ENCODE measurements at regions not wholly inside any gene's neighbourhood (a gene's known extent, or its start where the extent isn't known, plus 50 kb on each side); places are given as distances from the start of the nearest gene placed in this dataset.

DNA sequence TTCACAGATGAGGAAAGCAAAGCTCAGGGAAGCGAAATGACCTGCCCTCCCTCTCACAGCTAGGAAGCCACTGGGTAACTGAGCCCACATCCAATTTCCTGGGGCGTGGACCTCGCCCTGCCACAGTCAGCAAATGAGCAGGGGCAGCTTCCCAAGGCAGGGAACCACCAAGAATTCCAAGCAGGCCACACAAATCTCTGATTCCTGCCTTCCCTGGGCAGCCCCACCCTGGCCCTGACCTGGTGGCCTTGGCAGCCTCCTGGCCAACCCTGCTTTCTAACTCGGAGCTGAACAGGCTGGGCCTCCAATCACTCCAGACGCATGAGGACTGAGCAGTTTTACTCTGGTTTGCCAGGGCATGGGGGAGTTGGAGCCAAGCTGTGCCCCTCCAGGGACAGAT, 203.7 kb upstream of the TLE3 start:
- H2BK20ac ChIP-seq (ENCODE audit: low read length) = no peak overlapping the region
- ChIA-PET CTCF (ENCODE audit: partially characterized antibody) (no interaction called here), POLR2A (ENCODE audit: partially characterized antibody) (no interaction called here)

More for the DNA sequence above, 203.7 kb upstream of the TLE3 start:
- no peak overlapping the region for H3K23ac ChIP-seq (ENCODE audit: insufficient read length)
- no peaks in the 10 kb centered on the region for H3K79me1 ChIP-seq (ENCODE audit: low read depth, low read length)
- H3K9me3 ChIP-seq (ENCODE audit: insufficient read depth in 2 of 2, low read depth in 1 of 2, low read length in 1 of 2) = peaks cover 0 to 2% of the 10 kb centered on the region in 2 experiments; a peak in 1 of 4 replicates
- no peak overlapping the region for H3K4me3 ChIP-seq (ENCODE audit: extremely low read depth in 1 of 4, insufficient read depth in 2 of 4, low read depth in 3 of 4, low read length in 4 of 4)
- H4K8ac ChIP-seq (ENCODE audit: extremely low read depth, insufficient read depth, low read length) = no peak overlapping the region
- H2BK5ac ChIP-seq (ENCODE audit: low read depth, low read length) = no peak overlapping the region; the same call in 1 of the 2 replicates
- no peak overlapping the region for H2BK120ac ChIP-seq (replicated peaks; ENCODE audit: low read depth, low read length)
- H2BK15ac ChIP-seq (ENCODE audit: low read length) = no peak overlapping the region
- H2AFZ ChIP-seq (ENCODE audit: low read length) = no peak overlapping the region
- no peak overlapping the region for H3K56ac ChIP-seq (replicated peaks; ENCODE audit: insufficient read length, low read depth, low read length)
- no peaks in the 10 kb centered on the region; a peak in 1 of 7 replicates for H3K27me3 ChIP-seq (replicated peaks in 1 of 4; ENCODE audit: control insufficient read depth in 3 of 4, extremely low read depth in 1 of 4, insufficient read depth in 3 of 4, low read length in 3 of 4)
- H3K14ac ChIP-seq (ENCODE audit: insufficient read length) = no peak overlapping the region
- no peak for FAIRE-seq
- H4K20me1 ChIP-seq (replicated peaks in 1 of 2; ENCODE audit: control insufficient read depth in 1 of 2, insufficient read depth in 2 of 2, low read length in 2 of 2) = no peaks in the 10 kb centered on the region
- H3K9ac ChIP-seq (replicated peaks in 1 of 4; ENCODE audit: extremely low read depth in 1 of 4, low read depth in 3 of 4, low read length in 3 of 4) = no peak overlapping the region
- H3K36me3 ChIP-seq (ENCODE audit: control insufficient read depth in 2 of 4, insufficient read depth in 4 of 4, low read length in 3 of 4) = no peaks in the 10 kb centered on the region
- TF ChIP-seq SIN3A (conservative IDR thresholded peaks at IDR 0.05 in 1 of 2, IDR thresholded peaks at IDR 0.05 in 1 of 2; ENCODE audit: low read depth in 1 of 2, low read length in 2 of 2) = no peak
- no peak for TF ChIP-seq POU5F1 (IDR thresholded peaks at IDR 0.05; ENCODE audit: low read depth, low read length)
- no peak for TF ChIP-seq SP4 (IDR thresholded peaks at IDR 0.05; ENCODE audit: low read length)
- TF ChIP-seq PHF8 (conservative IDR thresholded peaks at IDR 0.05; ENCODE audit: low read depth, low read length) = no peak
- no peak for TF ChIP-seq SP2 (IDR thresholded peaks at IDR 0.05; ENCODE audit: low read length)
- TF ChIP-seq RNF2 (IDR thresholded peaks at IDR 0.05; ENCODE audit: borderline replicate concordance, low read depth, low read length, missing control alignments, poor library complexity, severe bottlenecking) = no peak
- no peak for TF ChIP-seq TBP (IDR thresholded peaks at IDR 0.05; ENCODE audit: low read depth, low read length)
- TF ChIP-seq, protein P1, sequence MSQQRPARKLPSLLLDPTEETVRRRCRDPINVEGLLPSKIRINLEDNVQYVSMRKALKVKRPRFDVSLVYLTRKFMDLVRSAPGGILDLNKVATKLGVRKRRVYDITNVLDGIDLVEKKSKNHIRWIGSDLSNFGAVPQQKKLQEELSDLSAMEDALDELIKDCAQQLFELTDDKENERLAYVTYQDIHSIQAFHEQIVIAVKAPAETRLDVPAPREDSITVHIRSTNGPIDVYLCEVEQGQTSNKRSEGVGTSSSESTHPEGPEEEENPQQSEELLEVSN (IDR thresholded peaks at IDR 0.05) = no peak
- no peak for TF ChIP-seq KDM5A (IDR thresholded peaks at IDR 0.05; ENCODE audit: low read length)
- TF ChIP-seq RFX5 (IDR thresholded peaks at IDR 0.05; ENCODE audit: borderline replicate concordance, low read depth, low read length) = no peak
- no peak overlapping the region for H2AK5ac ChIP-seq (ENCODE audit: low read depth, low read length)
- no peak overlapping the region for H4K91ac ChIP-seq (replicated peaks; ENCODE audit: insufficient read length, low read length)
- H3K4ac ChIP-seq (replicated peaks; ENCODE audit: insufficient read length, low read depth, low read length) = no peak overlapping the region
- WGBS, 2 experiments (ENCODE audit: extremely low coverage in 1 of 2, insufficient coverage in 1 of 2, insufficient read length in 1 of 2, insufficient replicate concordance in 2 of 2, low coverage in 1 of 2, low lambda C conversion rate in 2 of 2, missing lambda C conversion rate in 1 of 2) = 90% methylated on average over 5 of the region's 5 CpGs; no CpG with 5 or more reads in 1 of the 2 experiments
- H2BK12ac ChIP-seq (ENCODE audit: low read depth, low read length) = no peak overlapping the region
- H3K27ac ChIP-seq (ENCODE audit: low read depth, low read length) = no peak overlapping the region
- peaks cover 16% of the 10 kb centered on the region; the same call in 1 of the 2 replicates for H3K23me2 ChIP-seq (ENCODE audit: low read depth, low read length)
- no peak overlapping the region; the same call in 1 of the 2 replicates for H3K18ac ChIP-seq (ENCODE audit: extremely low read depth, low read length)
- no peaks in the 10 kb centered on the region for H3K4me1 ChIP-seq (replicated peaks in 1 of 4; ENCODE audit: control insufficient read depth in 3 of 4, insufficient read depth in 4 of 4, low read length in 3 of 4)
- H3K79me2 ChIP-seq (ENCODE audit: control insufficient read depth in 1 of 2, insufficient read depth in 2 of 2, low read length in 2 of 2) = no peaks in the 10 kb centered on the region
- DNase-seq (ENCODE audit: low read depth in 1 of 2, low spot score in 2 of 2) = no peak
- no peak overlapping the region for H3K4me2 ChIP-seq (ENCODE audit: insufficient read depth in 1 of 2, low read depth in 2 of 2, low read length in 2 of 2)
- H4K5ac ChIP-seq (ENCODE audit: insufficient read length, low read depth, low read length) = no peak overlapping the region

All from H1 (cell line).